GM12801 (cell line): ENCODE measurements at regions not wholly inside any gene's neighbourhood (a gene's known extent, or its start where the extent isn't known, plus 50 kb on each side); places are given as distances from the start of the nearest gene placed in this dataset.

Experiments
- CTCF ChIP-seq: IDR thresholded peaks from one replicate; pipeline ENCODE4 v1.5.1; 2011; ENCODE audit warnings: control low read depth; ENCODE audit not compliant: insufficient read length; ENCODE audit errors: extremely low read depth

DNA sequence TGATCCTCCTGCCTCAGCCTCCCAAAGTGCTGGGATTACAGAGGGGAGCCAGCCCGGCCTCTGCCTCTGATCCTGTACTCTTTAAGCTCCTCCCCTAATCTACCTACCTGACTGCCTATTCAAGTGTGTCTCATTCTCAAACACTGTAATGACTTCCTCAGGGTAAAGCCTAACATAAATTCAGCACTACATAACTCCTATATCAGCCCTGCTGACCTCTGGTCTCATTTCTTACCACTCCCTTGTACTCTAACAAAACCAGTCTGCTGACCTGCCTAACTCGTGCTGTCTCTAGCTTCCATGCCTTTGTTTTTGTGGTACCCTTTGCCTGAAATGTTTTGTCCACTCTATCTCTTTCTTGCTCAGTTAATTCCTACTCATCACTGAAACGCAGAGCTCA lies 172.1 kb upstream of the IL12A start:
- no peak for TF ChIP-seq CTCF

GRCh38 chr3:159817126-159817525 lies 171.5 kb upstream of the IL12A start:
- TF ChIP-seq CTCF: no peak

- no peak for TF ChIP-seq CTCF
These were observed 171.1 kb upstream of the IL12A start for GRCh38 chr3:159817571-159817970.

GRCh38 chr3:159818399-159818798 lies 170.2 kb upstream of the IL12A start:
- TF ChIP-seq CTCF: no peak

GRCh38 chr3:159818997-159819500 lies 169.6 kb upstream of the IL12A start:
- TF ChIP-seq CTCF: no peak

- TF ChIP-seq CTCF: no peak
These were observed 169.0 kb upstream of the IL12A start for GRCh38 chr3:159819676-159820075.

DNA sequence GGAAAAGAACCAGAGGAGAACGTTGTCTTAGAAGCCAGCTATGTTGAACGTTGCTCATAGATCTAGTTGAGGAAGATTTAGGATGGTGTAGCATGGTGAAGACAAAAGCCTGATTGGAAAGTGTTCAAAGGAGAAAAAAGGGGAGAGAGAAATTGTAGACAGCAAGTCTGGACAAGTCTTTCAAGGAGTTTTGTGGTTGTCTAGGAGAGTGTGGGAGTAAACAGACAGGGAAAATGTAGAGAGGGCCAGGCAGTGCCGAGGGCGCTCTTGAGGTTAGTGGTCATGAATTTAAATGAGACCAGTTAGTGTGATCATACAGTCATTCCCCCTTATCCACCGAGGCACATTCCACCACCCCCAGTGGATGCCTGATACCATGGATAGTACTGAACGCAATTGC lies 167.5 kb upstream of the IL12A start:
- TF ChIP-seq CTCF: no peak

GRCh38 chr3:159821736-159822135 lies 166.9 kb upstream of the IL12A start:
- TF ChIP-seq CTCF: no peak
